ENCODE measurements at regions not wholly inside any gene's neighbourhood (a gene's known extent, or its start where the extent isn't known, plus 50 kb on each side); places are given as distances from the start of the nearest gene placed in this dataset.

- intact Hi-C loops (cut with DNase I) = no loop called here
- DNase-seq (ENCODE audit: extremely low spot score in 2 of 2) = no peak
- no peak for TF ChIP-seq POLR2AphosphoS5 (IDR thresholded peaks at IDR 0.05; ENCODE audit: insufficient read depth in 1 of 2, low read depth in 1 of 2)
- no peak for TF ChIP-seq CTCF (IDR thresholded peaks at IDR 0.05)
- no peak for TF ChIP-seq POLR2A (IDR thresholded peaks at IDR 0.05)
- H3K36me3 ChIP-seq = no peaks in the 10 kb centered on the region
- H3K4me1 ChIP-seq = no peaks in the 10 kb centered on the region
- no peaks in the 10 kb centered on the region for H3K9me3 ChIP-seq
- no peak overlapping the region for H3K4me3 ChIP-seq
- no peak overlapping the region for H3K27ac ChIP-seq
- no peaks in the 10 kb centered on the region for H3K27me3 ChIP-seq
These were observed 200.4 kb downstream of the TEX13C start for GRCh38 chrX:125520029-125520428.

GRCh38 chrX:125522752-125523151, 203.1 kb downstream of the TEX13C start:
- no peaks in the 10 kb centered on the region for H3K27me3 ChIP-seq
- TF ChIP-seq CTCF (IDR thresholded peaks at IDR 0.05) (no peak), POLR2AphosphoS5 (IDR thresholded peaks at IDR 0.05; ENCODE audit: insufficient read depth in 1 of 2, low read depth in 1 of 2) (no peak), POLR2A (IDR thresholded peaks at IDR 0.05) (no peak)
- no peaks in the 10 kb centered on the region for H3K4me1 ChIP-seq
- H3K27ac ChIP-seq = no peak overlapping the region
- intact Hi-C loops (cut with DNase I) = no loop called here
- H3K9me3 ChIP-seq = no peaks in the 10 kb centered on the region
- no peaks in the 10 kb centered on the region for H3K36me3 ChIP-seq
- no peak for DNase-seq (ENCODE audit: extremely low spot score in 2 of 2)
- H3K4me3 ChIP-seq = no peak overlapping the region

- H3K4me1 ChIP-seq = no peaks in the 10 kb centered on the region
- no peak overlapping the region for H3K27ac ChIP-seq
- intact Hi-C loops (cut with DNase I) = no loop called here
- H3K9me3 ChIP-seq = no peaks in the 10 kb centered on the region
- TF ChIP-seq CTCF (IDR thresholded peaks at IDR 0.05) = no peak
- TF ChIP-seq POLR2AphosphoS5 (IDR thresholded peaks at IDR 0.05; ENCODE audit: insufficient read depth in 1 of 2, low read depth in 1 of 2) = no peak
- TF ChIP-seq POLR2A (IDR thresholded peaks at IDR 0.05) = no peak
- no peak for DNase-seq (ENCODE audit: extremely low spot score in 2 of 2)
- H3K27me3 ChIP-seq = no peaks in the 10 kb centered on the region
- H3K4me3 ChIP-seq = no peak overlapping the region
- no peaks in the 10 kb centered on the region for H3K36me3 ChIP-seq
These were observed 212.9 kb downstream of the TEX13C start for GRCh38 chrX:125532411-125533089.

GRCh38 chrX:125533352-125533751, 213.7 kb downstream of the TEX13C start:
- TF ChIP-seq CTCF (IDR thresholded peaks at IDR 0.05) (no peak), POLR2AphosphoS5 (IDR thresholded peaks at IDR 0.05; ENCODE audit: insufficient read depth in 1 of 2, low read depth in 1 of 2) (no peak), POLR2A (IDR thresholded peaks at IDR 0.05) (no peak)
- Histone ChIP-seq H3K36me3 (no peaks in the 10 kb centered on the region), H3K4me1 (no peaks in the 10 kb centered on the region), H3K27ac (no peak overlapping the region), H3K9me3 (no peaks in the 10 kb centered on the region), H3K27me3 (no peaks in the 10 kb centered on the region), H3K4me3 (no peak overlapping the region)
- DNase-seq (ENCODE audit: extremely low spot score in 2 of 2) = no peak
- intact Hi-C loops (cut with DNase I) = no loop called here

- intact Hi-C loops (cut with DNase I) = no loop called here
- DNase-seq (ENCODE audit: extremely low spot score in 2 of 2) = no peak
- H3K27me3 ChIP-seq = no peaks in the 10 kb centered on the region
These were observed 224.5 kb downstream of the TEX13C start for GRCh38 chrX:125544031-125544660.

More at GRCh38 chrX:125544031-125544660, 224.5 kb downstream of the TEX13C start:
- no peak for TF ChIP-seq POLR2A (IDR thresholded peaks at IDR 0.05)
- no peak for TF ChIP-seq POLR2AphosphoS5 (IDR thresholded peaks at IDR 0.05; ENCODE audit: insufficient read depth in 1 of 2, low read depth in 1 of 2)
- TF ChIP-seq CTCF (IDR thresholded peaks at IDR 0.05) = no peak
- Histone ChIP-seq H3K36me3 (no peaks in the 10 kb centered on the region), H3K4me1 (no peaks in the 10 kb centered on the region), H3K9me3 (no peaks in the 10 kb centered on the region), H3K4me3 (no peak overlapping the region), H3K27ac (no peak overlapping the region)
